HTR-8/SVneo (cell line): ENCODE measurements at regions not wholly inside any gene's neighbourhood (a gene's known extent, or its start where the extent isn't known, plus 50 kb on each side); places are given as distances from the start of the nearest gene placed in this dataset.

Source experiments
- DNase-seq: peaks from one replicate; pipeline ENCODE4 v3.0.0; 2011; ENCODE audit warnings: low spot score, mixed read lengths; ENCODE audit not compliant: insufficient read length
- FAIRE-seq: peaks from 2 replicates; lab custom pipeline; 2011; peaks lifted over from hg19 to GRCh38; lab: Jason Lieb, UNC

- DNase-seq (no peak), FAIRE-seq (no peak)
These were observed 53.0 kb upstream of the ADORA3 start for GRCh38 chr1:111556325-111557037.

DNA sequence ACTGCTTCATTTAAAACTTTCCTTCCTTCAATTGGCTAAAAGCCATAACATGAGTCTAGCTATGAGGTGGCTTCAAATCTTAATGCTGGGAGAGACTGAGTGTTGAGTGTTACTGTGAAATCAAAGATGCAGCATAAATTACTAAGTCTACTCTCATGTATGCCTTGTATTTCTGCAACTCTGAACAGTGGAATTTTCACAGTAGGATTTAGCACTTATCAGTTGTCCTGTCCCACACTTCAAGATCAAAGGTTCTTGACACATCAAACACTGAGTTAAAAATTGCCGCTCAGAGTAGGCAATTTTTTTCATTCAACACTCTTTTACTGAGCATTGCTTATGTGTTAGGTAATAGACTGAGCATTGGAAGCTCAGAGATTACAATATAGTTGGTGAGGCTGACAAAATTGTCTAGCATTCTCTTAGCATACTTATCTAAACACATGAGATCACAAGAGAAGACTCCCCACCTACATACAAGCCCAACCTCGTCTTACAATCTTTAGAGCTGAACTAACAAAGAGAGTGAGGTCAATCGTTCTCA lies 56.4 kb upstream of the ADORA3 start:
- no peak for DNase-seq
- FAIRE-seq, result no peak

DNA sequence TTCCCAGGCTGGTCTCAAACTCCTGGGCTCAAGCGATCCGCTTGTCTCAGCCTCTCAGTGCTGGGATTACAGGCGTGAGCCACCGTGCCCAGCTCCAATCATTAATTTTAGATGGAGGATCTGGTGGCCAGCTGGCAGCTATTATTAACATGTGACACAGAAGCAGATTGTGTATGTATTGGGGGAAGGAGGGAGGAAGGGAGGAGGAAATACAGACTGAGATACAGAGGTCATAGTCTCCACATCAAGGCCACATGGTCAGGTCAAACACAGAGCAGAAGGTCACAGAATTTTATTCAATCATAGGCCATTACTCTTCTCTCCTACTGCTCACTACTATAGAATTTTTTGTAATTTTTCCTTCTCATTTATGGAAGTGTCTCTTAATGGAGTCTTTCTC lies 57.9 kb upstream of the ADORA3 start:
- DNase-seq, result no peak
- no peak for FAIRE-seq

- DNase-seq (peak; percentile 26), FAIRE-seq (no peak)
These were observed 56.0 kb upstream of the RAP1A start for GRCh38 chr1:111563619-111564018.

- no peak for FAIRE-seq
These were observed 54.5 kb upstream of the RAP1A start for GRCh38 chr1:111565079-111565478.

GRCh38 chr1:111565968-111566367 lies 53.6 kb upstream of the RAP1A start:
- no peak for FAIRE-seq
- DNase-seq, result no peak

More at GRCh38 chr1:111565079-111565478, 54.5 kb upstream of the RAP1A start:
- DNase-seq, result no peak

- DNase-seq, result no peak
- FAIRE-seq, result no peak
These were observed 51.4 kb upstream of the RAP1A start for GRCh38 chr1:111568160-111568647.
